GM19395 (cell line): ENCODE measurements at regions not wholly inside any gene's neighbourhood (a gene's known extent, or its start where the extent isn't known, plus 50 kb on each side); places are given as distances from the start of the nearest gene placed in this dataset.

Experiments
- ATAC-seq: cut with Tn5 transposase; IDR thresholded peaks from one replicate; pipeline ENCODE4 v1.9.1; 2021; ENCODE audit warnings: mild to moderate bottlenecking, moderate library complexity; ENCODE audit not compliant: unreplicated experiment

- ATAC-seq, result no peak
Measured at GRCh38 chr18:24968238-24968775, 383.7 kb downstream of the ZNF521 start.

- no peak for ATAC-seq
Measured at GRCh38 chr18:24972577-24972976, 379.4 kb downstream of the ZNF521 start.

GRCh38 chr18:24974431-24974830, 377.5 kb downstream of the ZNF521 start:
- no peak for ATAC-seq

GRCh38 chr18:24975496-24976372, 376.2 kb downstream of the ZNF521 start:
- no peak for ATAC-seq

GRCh38 chr18:24976502-24976901, 375.5 kb downstream of the ZNF521 start:
- no peak for ATAC-seq

GRCh38 chr18:24979235-24979634, 372.7 kb downstream of the ZNF521 start:
- no peak for ATAC-seq

- ATAC-seq, result no peak
Measured at GRCh38 chr18:24982831-24983230, 369.1 kb downstream of the ZNF521 start.

GRCh38 chr18:24983566-24984139, 368.3 kb downstream of the ZNF521 start:
- ATAC-seq, result no peak

GRCh38 chr18:24985586-24985985, 366.4 kb downstream of the ZNF521 start:
- no peak for ATAC-seq

GRCh38 chr18:24986666-24987302, 365.2 kb downstream of the ZNF521 start:
- no peak for ATAC-seq

- no peak for ATAC-seq
Measured at GRCh38 chr18:24987303-24988252, 364.4 kb downstream of the ZNF521 start.

GRCh38 chr18:24988253-24988840, 363.6 kb downstream of the ZNF521 start:
- ATAC-seq, result no peak

GRCh38 chr18:24989760-24990593, 362.0 kb downstream of the ZNF521 start:
- no peak for ATAC-seq

- no peak for ATAC-seq
Measured at GRCh38 chr18:24990671-24991134, 361.3 kb downstream of the ZNF521 start.

- ATAC-seq, result no peak
Measured at GRCh38 chr18:24991141-24992060, 360.6 kb downstream of the ZNF521 start.

- ATAC-seq, result no peak
Measured at GRCh38 chr18:24992491-24992890, 359.5 kb downstream of the ZNF521 start.

- no peak for ATAC-seq
Measured at GRCh38 chr18:24993628-24994027, 358.3 kb downstream of the ZNF521 start.

- no peak for ATAC-seq
Measured at GRCh38 chr18:24995056-24995455, 356.9 kb downstream of the ZNF521 start.
